GM19240 (cell line): ENCODE measurements at regions not wholly inside any gene's neighbourhood (a gene's known extent, or its start where the extent isn't known, plus 50 kb on each side); places are given as distances from the start of the nearest gene placed in this dataset.
"Not testable (repeated sequence)": the region's sequence is repeated elsewhere in the genome, so short reads cannot be mapped to it uniquely, and the experiment has no call there.

Source experiments
- DNase-seq: peaks from one replicate; pipeline ENCODE4 v3.0.0; 2011; ENCODE audit warnings: low spot score; ENCODE audit not compliant: insufficient read length

DNA sequence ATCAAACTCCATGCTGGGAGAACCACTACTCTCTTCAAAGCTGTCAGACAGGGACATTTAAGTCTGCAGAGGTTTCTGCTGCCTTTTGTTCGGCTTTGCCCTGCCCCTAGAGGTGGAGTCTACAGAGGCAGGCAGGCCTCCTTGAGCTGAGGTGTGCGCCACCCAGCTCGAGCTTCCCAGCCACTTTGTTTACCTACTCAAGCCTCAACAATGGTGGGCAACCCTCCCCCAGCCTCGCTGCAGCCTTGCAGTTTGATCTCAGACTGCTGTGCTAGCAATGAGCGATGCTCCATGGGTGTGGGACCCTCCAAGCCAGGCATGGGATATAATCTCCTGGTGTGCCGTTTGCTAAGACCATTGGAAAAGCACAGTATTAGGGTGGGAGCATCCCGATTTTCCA lies 185.3 kb downstream of the COX18 start:
- DNase-seq, result not testable (repeated sequence)

DNA sequence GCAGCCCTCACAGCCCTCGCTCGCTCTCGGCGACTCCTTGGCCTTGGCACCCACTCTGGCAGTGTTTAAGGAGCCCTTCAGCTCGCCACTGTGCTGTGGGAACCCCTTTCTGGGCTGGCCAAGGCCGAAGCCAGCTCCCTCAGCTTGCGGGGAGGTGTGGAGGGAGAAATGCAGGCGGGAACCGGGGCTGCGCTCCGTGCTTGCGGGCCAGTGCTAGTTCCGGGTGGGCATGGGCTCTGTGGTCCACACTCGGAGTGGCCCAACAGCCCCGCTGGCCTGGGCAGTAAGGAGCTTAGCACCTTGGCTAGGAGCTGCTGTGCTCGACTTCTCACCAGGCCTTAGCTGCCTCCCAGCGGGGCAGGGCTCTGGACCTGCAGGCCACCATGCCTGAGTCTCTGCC lies 192.6 kb downstream of the COX18 start:
- no peak for DNase-seq

DNA sequence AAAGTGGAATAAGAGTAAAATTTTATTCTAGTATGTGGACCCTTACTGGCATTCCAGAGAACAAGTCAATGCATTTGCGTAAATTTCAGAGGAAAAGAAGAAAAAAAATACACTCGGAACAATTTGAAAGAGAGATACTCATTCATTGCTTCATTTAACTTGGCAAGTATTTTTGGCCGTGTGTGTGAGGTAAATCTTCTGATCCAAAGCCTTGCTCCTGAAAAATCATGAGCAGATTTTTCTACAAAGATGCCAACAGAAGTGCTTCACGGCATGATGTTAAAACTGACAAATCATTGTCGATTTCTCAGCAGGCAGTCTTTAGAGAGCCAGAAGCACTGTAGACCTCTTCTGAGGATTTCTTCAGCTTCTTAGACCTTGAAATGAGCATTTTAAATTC lies 194.0 kb downstream of the COX18 start:
- no peak for DNase-seq

DNA sequence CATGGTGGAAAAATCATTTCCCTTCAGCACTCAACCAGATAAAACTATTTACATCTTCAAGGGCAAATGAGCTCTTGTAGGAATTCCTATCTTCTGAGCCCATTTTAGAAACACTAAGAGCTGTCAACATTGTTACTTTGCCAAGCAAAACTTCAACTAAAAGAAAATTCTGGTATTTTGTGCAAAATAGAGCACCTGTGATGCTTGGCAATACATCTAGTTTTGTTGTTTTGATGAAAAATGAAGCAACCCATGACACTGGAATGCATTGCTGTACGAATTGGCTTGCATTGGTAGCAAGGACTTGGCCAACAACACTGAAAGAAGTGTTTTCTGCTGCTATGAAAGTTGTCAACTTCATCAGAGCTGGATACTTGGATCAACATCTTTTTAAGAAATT lies 194.4 kb downstream of the COX18 start:
- no peak for DNase-seq

DNA sequence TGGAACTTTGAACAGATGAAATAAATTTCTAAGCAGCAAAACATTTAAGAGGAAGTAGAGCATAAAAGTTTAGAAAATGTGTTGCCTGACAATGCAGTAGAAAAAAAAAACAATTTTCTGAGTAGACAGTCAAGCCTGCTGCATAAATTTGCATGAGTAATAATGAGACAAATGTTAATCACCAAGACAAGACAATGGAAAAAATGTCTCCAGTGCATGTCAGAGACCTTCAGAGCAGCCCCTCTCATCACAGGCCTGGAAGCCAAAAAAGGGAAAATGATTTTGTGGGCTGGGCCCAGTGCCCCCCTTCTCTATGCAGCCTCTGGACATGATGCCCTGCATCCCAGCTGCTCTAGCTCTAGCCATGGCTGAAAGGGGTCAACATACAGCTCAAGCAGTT lies 204.6 kb downstream of the COX18 start:
- DNase-seq, result no peak

DNA sequence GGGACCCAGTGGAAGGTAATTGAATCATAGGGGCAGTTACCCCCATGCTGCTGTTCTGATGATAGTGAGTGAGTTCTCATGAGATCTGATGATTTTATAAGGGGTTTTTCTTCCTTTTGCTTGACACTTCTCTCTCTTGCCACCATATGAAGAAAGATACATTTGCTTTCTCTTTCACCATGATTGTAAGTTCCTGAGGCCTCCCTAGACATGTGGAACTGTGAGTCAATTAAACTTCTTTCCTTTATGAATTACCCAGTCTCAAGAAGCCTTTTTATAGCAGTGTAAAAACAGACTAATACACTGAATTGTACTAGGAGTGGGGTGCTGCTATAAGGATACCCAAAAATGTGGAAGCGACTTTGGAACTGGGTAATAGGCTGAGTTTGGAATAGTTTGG lies 205.2 kb downstream of the COX18 start:
- not testable (repeated sequence) for DNase-seq

DNA sequence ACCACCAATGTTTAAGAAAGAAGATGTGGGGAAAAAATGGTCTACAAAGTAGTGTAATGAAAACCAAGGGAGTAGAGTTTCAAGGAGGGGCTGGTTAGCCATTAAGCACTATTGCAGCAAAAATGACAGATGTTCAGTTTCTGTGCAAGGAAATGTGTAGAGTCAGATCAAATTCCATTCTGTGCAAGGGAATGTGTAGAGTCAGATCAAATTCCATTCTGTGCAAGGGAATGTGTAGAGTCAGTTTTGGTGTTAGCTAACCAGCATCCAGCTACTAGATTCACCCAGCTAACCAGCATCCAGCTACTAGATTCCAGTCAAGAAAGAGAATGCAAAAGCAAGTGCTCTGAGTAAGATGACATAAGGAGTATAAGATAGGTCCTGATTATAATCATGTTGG lies 208.8 kb downstream of the COX18 start:
- no peak for DNase-seq

DNA sequence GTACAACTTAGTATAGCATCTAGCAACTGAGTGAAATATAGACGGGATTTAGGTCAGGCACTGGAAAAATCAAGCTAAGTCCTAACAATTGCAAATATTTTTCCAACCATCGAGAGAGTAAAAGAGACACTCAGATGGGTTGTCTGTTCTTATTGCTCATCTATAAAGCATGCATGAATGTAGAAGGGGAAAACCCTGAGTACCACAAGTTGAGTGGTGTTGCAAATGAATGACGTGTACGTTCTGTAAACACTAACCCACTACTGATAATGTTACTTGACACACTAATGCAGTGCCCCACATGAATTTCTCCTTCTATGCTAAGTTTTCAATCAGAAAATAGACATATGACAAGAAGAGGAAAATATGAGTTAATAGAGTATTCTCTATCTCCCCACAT lies 211.2 kb downstream of the COX18 start:
- DNase-seq, result no peak

DNA sequence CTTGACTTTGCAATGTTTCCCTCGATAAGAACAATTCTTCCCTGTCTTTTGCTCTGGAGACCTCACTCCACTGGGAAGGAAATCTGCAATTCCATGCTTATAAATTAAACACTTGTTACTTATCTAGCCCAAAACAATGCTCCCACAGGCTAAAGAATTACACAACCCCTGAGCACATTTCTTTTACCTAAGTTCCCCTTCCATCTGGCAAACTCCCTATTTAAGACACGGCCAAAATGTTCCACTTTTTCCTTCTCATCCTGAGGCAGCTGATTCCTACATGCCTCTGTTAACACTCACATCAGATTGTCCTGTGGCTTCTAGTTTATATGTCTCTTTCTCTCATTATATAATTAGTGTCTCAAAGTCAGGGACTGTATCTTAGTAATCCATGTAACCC lies 211.7 kb downstream of the COX18 start:
- DNase-seq, result no peak

DNA sequence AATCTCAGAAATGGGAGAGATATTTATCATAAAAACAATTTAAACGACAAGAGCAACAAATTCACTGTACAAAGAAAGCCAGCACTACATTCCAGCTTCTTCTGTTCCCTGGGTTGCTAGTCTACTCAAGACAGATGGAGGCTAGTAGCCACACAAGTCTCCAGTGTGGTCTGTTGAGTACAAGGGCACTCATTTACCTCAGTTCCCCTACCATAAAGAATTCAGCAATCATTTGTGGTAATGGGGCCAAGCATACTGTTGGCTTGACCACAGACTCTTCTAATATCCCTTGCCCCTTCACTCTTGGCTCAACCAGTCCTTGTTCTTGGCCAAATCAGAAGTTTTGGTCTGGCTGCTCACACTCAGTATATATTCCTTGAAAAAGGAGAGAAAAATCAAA lies 212.3 kb downstream of the COX18 start:
- DNase-seq, result no peak

DNA sequence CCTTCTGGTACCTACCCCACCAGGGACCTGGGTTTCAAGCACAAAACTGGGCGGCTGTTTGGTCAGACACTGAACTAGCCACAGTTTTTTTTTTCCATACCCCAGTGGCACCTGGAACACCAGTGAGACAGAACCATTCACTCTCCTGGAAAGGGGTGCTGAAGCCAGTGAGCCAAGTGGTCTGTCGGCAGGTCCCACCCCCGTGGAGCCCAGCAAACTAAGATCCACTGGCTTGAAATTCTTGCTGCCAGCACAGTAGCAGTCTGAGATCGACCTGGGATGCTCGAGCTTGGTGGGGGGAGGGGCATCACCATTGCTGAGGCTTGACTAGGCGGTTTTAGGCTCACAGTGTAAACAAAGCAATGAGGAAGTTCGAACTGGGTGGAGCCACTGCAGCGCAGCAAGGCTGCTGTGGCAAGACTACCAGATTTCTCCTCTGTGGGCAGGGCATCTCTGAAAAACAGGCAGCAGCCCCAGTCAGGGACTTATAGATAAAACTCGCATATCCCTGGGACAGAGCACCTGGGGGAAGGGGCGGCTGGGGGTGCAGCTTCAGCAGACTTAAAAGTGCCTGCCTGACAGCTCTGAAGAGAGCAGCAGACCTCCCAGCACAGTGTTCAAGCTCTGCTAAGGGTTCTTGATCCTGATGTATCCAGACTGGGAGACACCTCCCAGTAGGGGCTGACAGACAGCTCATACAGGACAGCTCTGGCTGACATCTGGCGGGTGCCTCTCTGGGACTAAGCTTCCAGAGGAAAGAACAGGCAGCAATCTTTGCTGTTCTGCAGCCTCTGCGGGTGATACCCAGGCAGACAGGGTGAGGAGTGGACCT lies 223.0 kb downstream of the COX18 start:
- no peak for DNase-seq

DNA sequence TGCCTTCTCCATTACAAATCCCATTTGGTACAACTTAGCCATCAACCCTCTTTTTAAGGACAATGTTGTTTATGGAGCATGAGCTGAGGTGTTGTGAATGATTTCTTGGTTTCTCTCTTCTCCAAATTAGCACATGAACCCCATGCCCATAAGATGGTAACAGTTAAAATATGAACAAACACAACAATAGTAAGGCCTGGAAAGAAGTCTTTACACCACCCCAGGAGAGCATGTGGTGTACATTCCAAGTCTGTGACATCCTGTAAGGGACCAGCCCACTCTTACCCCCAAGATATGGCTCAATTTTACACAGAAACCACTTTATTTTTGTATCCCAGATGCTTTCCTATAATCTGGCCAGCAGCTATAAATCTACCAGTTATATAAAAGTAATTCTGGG lies 226.1 kb downstream of the COX18 start:
- no peak for DNase-seq

DNA sequence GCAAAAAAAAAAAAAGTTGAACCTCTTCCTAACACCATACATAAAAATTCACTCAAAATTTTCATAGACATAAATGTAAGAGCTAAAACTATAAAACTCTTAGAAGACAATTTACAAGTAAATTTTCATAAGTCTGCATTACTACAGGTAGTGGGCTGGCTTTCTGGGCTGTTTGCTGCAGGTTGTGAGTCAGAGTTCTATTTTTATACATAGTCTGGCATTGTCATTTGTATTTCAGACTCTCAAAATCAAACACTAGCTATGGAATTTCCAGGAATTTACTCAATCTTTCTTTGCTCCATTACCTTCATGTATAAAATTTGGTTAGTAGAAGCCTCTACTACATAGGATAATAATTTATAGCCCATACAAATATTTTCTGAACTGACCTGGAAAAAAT lies 227.2 kb downstream of the COX18 start:
- no peak for DNase-seq

DNA sequence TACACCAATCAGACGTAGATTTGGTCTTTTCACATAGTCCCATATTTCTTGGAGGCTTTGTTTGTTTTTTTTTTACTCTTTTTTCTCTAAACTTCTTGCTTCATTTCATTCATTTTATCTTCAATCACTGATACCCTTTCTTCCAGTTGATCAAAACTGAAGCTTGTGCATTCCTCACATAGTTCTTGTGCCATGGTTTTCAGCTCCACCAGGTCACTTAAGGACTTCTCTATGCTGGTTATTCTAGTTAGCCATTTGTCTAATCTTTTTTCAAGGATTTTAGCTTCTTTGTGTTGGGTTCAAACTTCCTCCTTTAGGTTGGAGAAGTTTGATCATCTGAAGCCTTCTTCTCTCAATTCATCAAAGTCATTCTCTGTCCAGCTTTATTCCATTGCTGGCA lies 229.3 kb downstream of the COX18 start:
- DNase-seq, result not testable (repeated sequence)

DNA sequence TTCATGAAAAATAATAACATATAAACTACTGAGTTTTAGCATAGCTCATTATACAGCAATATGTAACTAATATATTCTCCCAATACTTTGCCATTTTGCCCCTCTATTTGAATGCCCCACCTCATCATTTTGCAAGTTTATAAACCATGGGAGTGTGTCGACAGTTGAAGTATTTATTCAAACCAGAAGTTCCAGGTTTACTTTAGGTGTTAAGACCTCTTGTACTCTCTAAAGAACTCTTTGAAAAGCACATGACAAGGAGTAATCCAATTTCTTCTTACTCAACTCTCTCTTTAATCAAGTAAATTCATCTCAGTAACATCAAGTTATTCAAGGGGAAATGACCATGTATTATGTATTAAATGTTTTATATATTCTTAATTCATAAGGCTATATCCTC lies 240.7 kb downstream of the COX18 start:
- DNase-seq, result no peak

DNA sequence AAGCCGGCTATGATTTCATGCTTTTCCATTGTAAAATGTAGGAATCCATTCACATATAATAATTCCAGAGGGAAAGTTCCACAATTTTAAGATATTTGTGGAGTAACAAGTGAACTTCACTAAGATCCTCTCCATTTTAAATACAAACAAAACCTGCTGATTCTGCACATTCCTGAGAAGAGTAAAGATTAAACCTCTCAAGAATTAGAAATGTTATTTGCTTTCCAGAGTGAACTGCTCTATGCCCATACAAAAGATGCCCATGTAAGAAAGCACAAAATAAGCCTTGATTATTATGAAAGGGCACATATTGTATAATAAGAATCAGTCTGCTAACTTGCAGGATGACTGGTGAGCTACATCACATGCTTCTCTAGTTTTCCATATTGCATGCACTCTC lies 241.5 kb downstream of the COX18 start:
- no peak for DNase-seq

DNA sequence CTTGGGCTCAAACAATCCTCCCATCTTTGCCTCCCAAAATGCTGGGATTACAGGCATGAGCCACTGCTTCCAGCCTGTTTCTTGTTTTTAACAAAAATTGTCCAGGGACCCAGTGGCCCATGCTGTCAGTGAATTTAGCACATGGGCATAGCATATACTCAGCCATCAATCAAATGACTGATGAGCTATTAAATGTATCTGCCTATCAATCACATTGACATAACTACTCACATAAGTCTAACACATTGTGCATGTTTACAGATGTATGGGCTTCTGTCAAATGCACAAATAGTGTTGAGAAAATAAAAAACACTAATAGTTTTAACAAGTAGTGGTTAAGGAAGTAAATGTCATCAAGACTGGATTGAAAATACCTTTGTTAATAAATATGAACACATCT lies 249.4 kb downstream of the COX18 start:
- no peak for DNase-seq

DNA sequence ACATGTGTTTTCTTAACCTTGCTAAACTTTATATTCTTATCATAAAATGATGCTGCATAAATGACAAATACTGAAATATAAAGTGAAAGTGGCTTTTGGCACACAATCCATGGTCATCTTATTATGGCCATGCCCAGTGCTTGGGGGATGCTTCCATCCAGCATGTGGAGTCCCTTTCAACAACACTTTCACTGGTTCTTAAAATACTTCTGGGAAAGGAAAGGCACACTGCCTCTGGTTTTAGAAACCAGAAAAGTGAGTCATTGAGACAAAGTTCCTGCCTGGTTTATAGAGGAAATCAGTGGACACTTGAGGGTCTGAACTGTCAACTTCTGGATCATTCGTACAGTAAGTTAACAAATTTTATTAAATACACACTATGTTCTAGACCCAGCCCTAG lies 248.0 kb upstream of the ADAMTS3 start:
- DNase-seq, result no peak

DNA sequence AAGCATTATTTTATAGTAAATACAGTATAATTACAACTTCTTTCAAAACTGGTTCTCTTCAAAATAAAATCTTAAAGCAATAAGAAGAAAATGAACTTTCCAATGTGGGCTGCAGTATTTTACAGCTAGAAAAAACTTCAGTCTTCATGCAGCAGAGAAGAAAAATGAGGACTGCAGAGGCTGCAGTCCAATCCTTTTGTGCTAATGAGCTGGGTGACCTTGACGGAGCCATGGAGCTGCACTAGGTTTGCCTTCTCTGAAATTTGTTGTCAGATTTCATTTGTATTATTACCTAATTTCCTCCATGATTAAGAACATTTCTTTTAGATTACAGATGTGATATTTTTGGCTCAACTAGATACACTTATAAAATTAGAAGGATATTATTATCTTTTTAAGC lies 245.2 kb upstream of the ADAMTS3 start:
- DNase-seq, result no peak

DNA sequence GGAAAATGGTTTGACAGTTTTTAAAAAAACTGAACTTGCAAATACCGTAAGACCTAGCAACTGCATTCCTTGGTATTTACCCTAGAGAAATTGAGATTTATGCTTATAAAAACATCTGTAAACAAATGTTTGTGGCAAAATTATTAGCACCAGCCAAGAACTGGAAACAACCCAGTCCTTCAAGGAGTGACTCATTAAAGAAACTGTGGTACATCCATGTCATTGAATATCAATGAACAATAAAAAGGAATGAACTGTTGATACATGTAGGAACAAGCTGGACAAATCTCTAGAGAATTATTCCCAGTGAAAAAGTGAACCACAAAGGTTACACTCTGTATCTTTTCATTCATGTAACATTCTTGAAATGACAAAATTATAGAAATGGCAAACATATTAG lies 240.2 kb upstream of the ADAMTS3 start:
- no peak for DNase-seq

DNA sequence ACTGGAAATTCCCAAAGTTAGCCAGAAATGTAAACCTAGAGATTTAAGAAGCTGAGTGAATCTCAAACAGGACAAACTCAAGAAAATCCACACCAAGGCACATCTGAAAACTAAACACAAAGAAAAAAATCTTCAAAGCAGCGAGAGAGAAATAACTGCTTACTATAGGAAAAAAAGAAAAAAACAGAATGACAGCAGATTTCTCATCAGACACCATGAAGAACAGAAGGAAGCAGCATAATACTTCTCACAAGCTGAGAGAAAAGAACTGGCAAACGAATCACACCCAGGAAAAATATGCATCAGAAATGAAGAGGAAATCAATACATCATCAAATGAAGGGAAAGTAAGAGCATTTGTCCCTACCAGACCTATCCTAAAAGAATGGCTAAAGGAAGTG lies 236.3 kb upstream of the ADAMTS3 start:
- no peak for DNase-seq

DNA sequence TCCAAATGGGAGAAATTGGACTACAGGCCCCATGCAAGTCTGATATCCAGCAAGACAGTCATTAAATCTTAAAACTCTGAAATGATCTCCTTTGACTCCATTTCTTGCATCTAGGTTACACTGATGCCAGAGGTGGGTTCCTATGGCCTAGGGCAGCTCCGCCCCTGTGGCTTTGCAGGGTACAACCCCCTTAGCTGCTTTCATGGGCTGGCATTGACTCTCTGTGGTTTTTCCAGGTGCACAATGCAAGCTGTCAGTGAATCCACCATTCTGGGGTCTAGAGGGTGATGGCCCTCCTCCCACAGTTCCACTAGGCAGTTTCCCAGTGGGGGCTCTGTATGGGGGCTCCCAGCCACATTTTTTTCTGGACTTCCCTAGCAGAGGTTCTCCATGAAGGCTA lies 228.5 kb upstream of the ADAMTS3 start:
- DNase-seq, result no peak

DNA sequence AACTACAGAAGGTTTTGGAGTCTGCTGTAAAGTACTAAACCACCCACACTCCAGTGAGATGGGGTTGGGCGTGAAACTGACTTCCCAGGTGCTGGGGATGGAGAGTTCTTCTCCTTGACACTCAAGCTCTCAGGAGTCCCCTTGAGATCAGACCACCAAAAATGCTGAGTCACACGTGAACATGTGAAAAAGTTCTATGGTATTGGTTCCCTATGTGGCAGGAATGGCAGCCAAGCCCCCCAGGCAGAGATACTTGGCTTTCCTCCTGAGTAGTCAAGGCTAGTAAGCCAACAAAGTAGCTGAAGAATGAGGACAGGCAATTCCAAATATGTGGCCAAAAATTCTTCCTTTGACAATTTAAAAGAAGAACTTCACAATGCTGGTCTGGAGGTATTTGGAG lies 222.0 kb upstream of the ADAMTS3 start:
- no peak for DNase-seq
